ENCODE measurements at regions not wholly inside any gene's neighbourhood (a gene's known extent, or its start where the extent isn't known, plus 50 kb on each side); places are given as distances from the start of the nearest gene placed in this dataset.

DNA sequence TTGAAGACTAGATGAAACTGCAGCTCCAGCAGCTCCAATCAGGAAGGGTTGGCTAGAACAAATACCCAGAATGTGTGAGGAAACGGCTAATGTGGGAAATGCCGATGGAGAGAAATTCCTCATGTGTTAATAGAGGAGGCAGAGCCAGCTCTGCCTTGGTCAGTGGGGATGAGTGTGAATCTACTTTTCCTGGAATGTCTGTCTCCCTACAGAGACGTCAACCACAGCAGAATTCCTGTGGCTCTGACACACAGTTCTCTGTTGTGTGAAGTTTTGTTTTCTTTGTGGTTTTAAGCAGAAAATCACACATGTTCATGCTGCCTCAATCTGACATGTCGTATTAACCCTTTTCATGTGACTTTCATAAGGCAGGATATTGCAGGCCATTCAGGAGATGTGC lies 476.6 kb upstream of the WWC1 start:
- DNase-seq (ENCODE audit: low read depth in 1 of 2, low spot score in 1 of 2) = peak in 1 of 2 donors; percentile 97
- H3K9me3 ChIP-seq (ENCODE audit: low read depth) = no peaks in the 10 kb centered on the region
- no peak overlapping the region for H3K27ac ChIP-seq
- H3K27me3 ChIP-seq = no peaks in the 10 kb centered on the region
- H3K4me3 ChIP-seq = no peak overlapping the region
- TF ChIP-seq, protein P1, sequence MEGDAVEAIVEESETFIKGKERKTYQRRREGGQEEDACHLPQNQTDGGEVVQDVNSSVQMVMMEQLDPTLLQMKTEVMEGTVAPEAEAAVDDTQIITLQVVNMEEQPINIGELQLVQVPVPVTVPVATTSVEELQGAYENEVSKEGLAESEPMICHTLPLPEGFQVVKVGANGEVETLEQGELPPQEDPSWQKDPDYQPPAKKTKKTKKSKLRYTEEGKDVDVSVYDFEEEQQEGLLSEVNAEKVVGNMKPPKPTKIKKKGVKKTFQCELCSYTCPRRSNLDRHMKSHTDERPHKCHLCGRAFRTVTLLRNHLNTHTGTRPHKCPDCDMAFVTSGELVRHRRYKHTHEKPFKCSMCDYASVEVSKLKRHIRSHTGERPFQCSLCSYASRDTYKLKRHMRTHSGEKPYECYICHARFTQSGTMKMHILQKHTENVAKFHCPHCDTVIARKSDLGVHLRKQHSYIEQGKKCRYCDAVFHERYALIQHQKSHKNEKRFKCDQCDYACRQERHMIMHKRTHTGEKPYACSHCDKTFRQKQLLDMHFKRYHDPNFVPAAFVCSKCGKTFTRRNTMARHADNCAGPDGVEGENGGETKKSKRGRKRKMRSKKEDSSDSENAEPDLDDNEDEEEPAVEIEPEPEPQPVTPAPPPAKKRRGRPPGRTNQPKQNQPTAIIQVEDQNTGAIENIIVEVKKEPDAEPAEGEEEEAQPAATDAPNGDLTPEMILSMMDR (IDR thresholded peaks at IDR 0.05; ENCODE audit: low read depth, low read length) = no peak
- H3K4me1 ChIP-seq (ENCODE audit: low read depth) = no peaks in the 10 kb centered on the region
- no peaks in the 10 kb centered on the region for H3K36me3 ChIP-seq

DNA sequence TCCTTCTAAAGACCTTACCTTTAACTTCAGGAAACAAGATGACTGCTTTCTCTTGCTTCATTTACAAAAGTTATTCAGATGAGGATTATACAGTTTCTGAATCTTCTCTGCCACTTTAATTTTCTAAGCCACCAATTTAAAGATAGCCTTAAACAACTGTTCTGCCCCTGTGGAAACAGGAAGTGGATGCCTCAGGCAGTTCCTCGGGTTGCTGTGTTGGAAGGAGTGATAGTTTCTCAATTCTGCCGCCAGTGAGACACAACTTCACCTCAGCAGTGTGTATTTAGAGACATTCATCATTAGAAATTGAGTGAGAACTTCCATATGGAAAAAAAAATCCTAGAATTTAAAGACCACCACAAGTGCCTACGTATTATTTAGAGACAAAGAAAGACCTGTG lies 475.1 kb upstream of the WWC1 start:
- H3K27ac ChIP-seq = no peak overlapping the region
- no peaks in the 10 kb centered on the region for H3K36me3 ChIP-seq
- no peaks in the 10 kb centered on the region for H3K4me1 ChIP-seq (ENCODE audit: low read depth)
- H3K27me3 ChIP-seq = no peaks in the 10 kb centered on the region
- H3K9me3 ChIP-seq (ENCODE audit: low read depth) = no peaks in the 10 kb centered on the region
- peak in 1 of 2 donors; percentile 63 for DNase-seq (ENCODE audit: low read depth in 1 of 2, low spot score in 1 of 2)
- H3K4me3 ChIP-seq = no peak overlapping the region
- TF ChIP-seq, protein P1 (IDR thresholded peaks at IDR 0.05; ENCODE audit: low read depth, low read length) = no peak

DNA sequence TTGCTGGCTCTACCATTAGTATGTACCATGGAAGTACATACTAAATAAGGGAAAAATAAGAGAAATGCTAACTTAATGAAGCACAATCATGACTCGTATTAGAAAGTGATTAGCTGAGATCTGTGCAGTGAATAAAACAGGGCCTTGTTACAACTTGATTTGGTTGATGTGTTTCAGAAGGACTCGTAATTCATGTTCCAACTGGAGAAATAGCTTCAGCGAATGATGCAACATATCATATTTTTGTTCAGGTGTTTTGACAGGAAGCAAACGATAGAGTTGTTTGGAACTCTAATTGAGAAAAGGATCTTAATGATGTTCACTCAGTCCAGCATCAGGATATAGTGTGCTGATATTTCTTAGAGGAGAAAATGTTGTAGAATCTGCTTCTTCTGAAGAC lies 474.6 kb upstream of the WWC1 start:
- no peak for DNase-seq (ENCODE audit: low read depth in 1 of 2, low spot score in 1 of 2)
- Histone ChIP-seq H3K4me3 (no peak overlapping the region), H3K4me1 (ENCODE audit: low read depth) (no peaks in the 10 kb centered on the region), H3K27me3 (no peaks in the 10 kb centered on the region), H3K36me3 (no peaks in the 10 kb centered on the region), H3K27ac (no peak overlapping the region), H3K9me3 (ENCODE audit: low read depth) (no peaks in the 10 kb centered on the region)
- TF ChIP-seq, protein P1 (IDR thresholded peaks at IDR 0.05; ENCODE audit: low read depth, low read length) = no peak

DNA sequence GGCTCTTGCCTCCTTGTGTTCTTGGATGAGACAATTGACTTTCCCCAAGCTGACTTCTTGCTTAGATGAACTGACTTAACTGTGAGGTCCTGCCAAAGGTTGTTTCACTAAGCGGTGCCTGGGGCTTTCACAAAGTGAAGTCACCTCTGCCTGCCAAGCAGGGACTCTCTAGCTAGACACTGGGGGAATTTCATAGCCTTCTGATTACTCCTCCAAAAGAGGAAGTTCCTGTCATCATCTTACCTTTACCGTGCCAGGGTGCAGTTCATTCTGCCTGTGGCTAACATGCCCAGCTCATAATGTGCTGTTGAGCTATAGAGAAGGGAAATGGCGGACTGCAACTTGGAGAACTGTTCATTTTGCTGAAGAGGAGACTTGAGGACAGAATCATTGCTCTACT lies 472.0 kb upstream of the WWC1 start:
- TF ChIP-seq, protein P1 (IDR thresholded peaks at IDR 0.05; ENCODE audit: low read depth, low read length) = no peak
- DNase-seq (ENCODE audit: low read depth in 1 of 2, low spot score in 1 of 2) = no peak
- H3K4me1 ChIP-seq (ENCODE audit: low read depth) = no peaks in the 10 kb centered on the region
- H3K4me3 ChIP-seq = no peak overlapping the region
- H3K9me3 ChIP-seq (ENCODE audit: low read depth) = no peaks in the 10 kb centered on the region
- H3K27me3 ChIP-seq = no peaks in the 10 kb centered on the region
- H3K27ac ChIP-seq = no peak overlapping the region
- no peaks in the 10 kb centered on the region for H3K36me3 ChIP-seq

DNA sequence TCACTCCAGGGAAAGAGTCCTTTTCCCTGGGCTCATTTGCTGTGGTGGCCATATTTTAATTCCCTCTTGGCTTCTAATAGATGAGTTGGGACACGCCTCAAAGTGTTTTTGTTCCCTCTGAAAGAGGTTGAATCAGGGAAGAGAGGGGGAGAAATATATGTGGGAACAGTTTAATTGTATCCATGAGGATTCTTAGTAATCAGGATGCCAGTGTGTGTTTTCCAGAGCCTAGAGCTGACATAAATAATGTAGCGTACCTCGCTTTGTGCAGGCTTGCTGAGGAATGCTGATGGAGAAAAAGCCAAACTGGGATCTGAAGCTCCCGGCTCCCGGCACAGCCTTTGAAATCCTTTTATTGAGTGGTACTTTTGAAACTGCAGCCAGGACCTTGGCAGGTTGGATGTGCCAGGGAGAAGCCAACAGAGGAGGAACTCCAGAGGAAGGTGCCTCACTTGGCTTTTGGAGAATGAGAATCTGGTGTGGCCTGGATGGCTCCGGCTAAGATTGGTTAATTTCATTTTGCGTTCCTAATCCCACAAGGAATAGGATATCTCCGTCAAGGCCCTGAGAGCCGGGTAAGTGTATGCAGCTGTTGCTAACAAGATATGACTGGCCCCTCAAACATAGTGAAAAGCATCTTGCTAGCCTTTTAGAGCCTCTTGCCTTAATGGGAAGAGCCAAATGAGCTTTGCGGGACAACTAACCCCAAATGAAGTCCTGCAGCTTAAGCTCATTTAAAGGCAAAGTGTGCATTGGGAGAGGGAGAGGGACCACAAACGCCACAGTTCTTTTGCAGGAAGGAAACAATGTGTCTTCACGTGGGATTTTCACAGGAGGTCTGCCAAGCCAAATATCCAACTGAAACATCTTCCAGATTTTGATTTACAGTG lies 471.1 kb upstream of the WWC1 start:
- Histone ChIP-seq H3K36me3 (no peaks in the 10 kb centered on the region), H3K9me3 (ENCODE audit: low read depth) (no peaks in the 10 kb centered on the region), H3K27me3 (no peaks in the 10 kb centered on the region), H3K4me1 (ENCODE audit: low read depth) (no peaks in the 10 kb centered on the region), H3K27ac (no peak overlapping the region), H3K4me3 (no peak overlapping the region)
- DNase-seq (ENCODE audit: low read depth in 1 of 2, low spot score in 1 of 2) = no peak
- TF ChIP-seq, protein P1 (IDR thresholded peaks at IDR 0.05; ENCODE audit: low read depth, low read length) = no peak

All from cardiac muscle cell (in vitro differentiated cells and primary cell).